ENCODE measurements at regions not wholly inside any gene's neighbourhood (a gene's known extent, or its start where the extent isn't known, plus 50 kb on each side); places are given as distances from the start of the nearest gene placed in this dataset.
"Not testable (repeated sequence)": the region's sequence is repeated elsewhere in the genome, so short reads cannot be mapped to it uniquely, and the experiment has no call there.

GRCh38 chr2:22458440-22458839 lies 926.5 kb upstream of the KLHL29 start:
- no peak overlapping the region for H3K14ac ChIP-seq (ENCODE audit: low read length)
- H3K9ac ChIP-seq (ENCODE audit: low read depth, low read length, poor library complexity), result no peak overlapping the region
- no peaks in the 10 kb centered on the region for H3K4me1 ChIP-seq (ENCODE audit: control insufficient read depth in 2 of 2, insufficient read depth in 1 of 2, low read depth in 1 of 2, low read length in 2 of 2)
- no peak overlapping the region for H2BK5ac ChIP-seq (ENCODE audit: low read length)
- no peaks in the 10 kb centered on the region for H3K79me1 ChIP-seq (ENCODE audit: low read depth, low read length)
- no peak overlapping the region for H2BK15ac ChIP-seq (ENCODE audit: low read length)
- H3K4me2 ChIP-seq (ENCODE audit: insufficient read depth, low read length, poor library complexity, severe bottlenecking), result no peak overlapping the region
- no peak for DNase-seq (ENCODE audit: low spot score)
- no peak overlapping the region for H2AFZ ChIP-seq (ENCODE audit: low read length)
- no peak overlapping the region for H3K4me3 ChIP-seq (ENCODE audit: low read length in 2 of 2)
- no peak overlapping the region for H3K27ac ChIP-seq (replicated peaks; ENCODE audit: low read length)
- H3K9me3 ChIP-seq (replicated peaks in 1 of 2; ENCODE audit: control insufficient read depth in 2 of 2, insufficient read depth in 1 of 2, low read depth in 1 of 2, low read length in 2 of 2), result no peaks in the 10 kb centered on the region
- no peak overlapping the region for H2AK5ac ChIP-seq (ENCODE audit: low read depth, low read length)
- H3K36me3 ChIP-seq (replicated peaks in 1 of 2; ENCODE audit: control insufficient read depth in 2 of 2, insufficient read depth in 2 of 2, low read length in 2 of 2), result no peaks in the 10 kb centered on the region
- no peak overlapping the region for H2BK12ac ChIP-seq (ENCODE audit: low read length)
- no peaks in the 10 kb centered on the region for H3K27me3 ChIP-seq (ENCODE audit: control insufficient read depth in 3 of 3, insufficient read depth in 3 of 3, low read depth in 1 of 3, low read length in 3 of 3)
- H2BK120ac ChIP-seq (ENCODE audit: low read depth, low read length), result no peak overlapping the region
- H4K91ac ChIP-seq (ENCODE audit: low read depth, low read length, poor library complexity), result no peak overlapping the region
- no peak overlapping the region for H3K23ac ChIP-seq (ENCODE audit: low read depth, low read length, poor library complexity)
- H4K8ac ChIP-seq (ENCODE audit: low read depth, low read length), result no peak overlapping the region
- WGBS, 2 donors (ENCODE audit: extremely low coverage in 2 of 2, insufficient read length in 2 of 2, insufficient replicate concordance in 1 of 2), result no CpG with 5 or more reads among the region's 1 CpG
- no peak overlapping the region for H3K4ac ChIP-seq (ENCODE audit: low read length)
- H3K18ac ChIP-seq (ENCODE audit: low read length), result no peak overlapping the region

GRCh38 chr2:22475103-22475502 lies 909.9 kb upstream of the KLHL29 start:
- not testable (repeated sequence) for H2BK120ac ChIP-seq (ENCODE audit: low read depth, low read length); H3K36me3 ChIP-seq (replicated peaks in 1 of 2; ENCODE audit: control insufficient read depth in 2 of 2, insufficient read depth in 2 of 2, low read length in 2 of 2); H3K79me1 ChIP-seq (ENCODE audit: low read depth, low read length); H4K8ac ChIP-seq (ENCODE audit: low read depth, low read length); H2BK5ac ChIP-seq (ENCODE audit: low read length); H4K91ac ChIP-seq (ENCODE audit: low read depth, low read length, poor library complexity); H2AFZ ChIP-seq (ENCODE audit: low read length); H2BK15ac ChIP-seq (ENCODE audit: low read length); H3K27me3 ChIP-seq (ENCODE audit: control insufficient read depth in 3 of 3, insufficient read depth in 3 of 3, low read depth in 1 of 3, low read length in 3 of 3); H2BK12ac ChIP-seq (ENCODE audit: low read length); H3K9ac ChIP-seq (ENCODE audit: low read depth, low read length, poor library complexity); H2AK5ac ChIP-seq (ENCODE audit: low read depth, low read length); H3K9me3 ChIP-seq (replicated peaks in 1 of 2; ENCODE audit: control insufficient read depth in 2 of 2, insufficient read depth in 1 of 2, low read depth in 1 of 2, low read length in 2 of 2); H3K14ac ChIP-seq (ENCODE audit: low read length); H3K4me1 ChIP-seq (ENCODE audit: control insufficient read depth in 2 of 2, insufficient read depth in 1 of 2, low read depth in 1 of 2, low read length in 2 of 2); H3K4me2 ChIP-seq (ENCODE audit: insufficient read depth, low read length, poor library complexity, severe bottlenecking); H3K18ac ChIP-seq (ENCODE audit: low read length); H3K23ac ChIP-seq (ENCODE audit: low read depth, low read length, poor library complexity); DNase-seq (ENCODE audit: low spot score); H3K4me3 ChIP-seq (ENCODE audit: low read length in 2 of 2); H3K4ac ChIP-seq (ENCODE audit: low read length); H3K27ac ChIP-seq (replicated peaks; ENCODE audit: low read length)
- WGBS, 2 donors (ENCODE audit: extremely low coverage in 2 of 2, insufficient read length in 2 of 2, insufficient replicate concordance in 1 of 2), result no CpG with 5 or more reads among the region's 4 CpGs

- no peak overlapping the region for H4K8ac ChIP-seq (ENCODE audit: low read depth, low read length)
- no peak overlapping the region for H2BK120ac ChIP-seq (ENCODE audit: low read depth, low read length)
- no peak overlapping the region for H2AFZ ChIP-seq (ENCODE audit: low read length)
- no peak overlapping the region for H3K9ac ChIP-seq (ENCODE audit: low read depth, low read length, poor library complexity)
- no peak overlapping the region for H3K14ac ChIP-seq (ENCODE audit: low read length)
- H3K79me1 ChIP-seq (ENCODE audit: low read depth, low read length), result no peaks in the 10 kb centered on the region
- no peaks in the 10 kb centered on the region for H3K27me3 ChIP-seq (ENCODE audit: control insufficient read depth in 3 of 3, insufficient read depth in 3 of 3, low read depth in 1 of 3, low read length in 3 of 3)
- H2BK12ac ChIP-seq (ENCODE audit: low read length), result no peak overlapping the region
- no peaks in the 10 kb centered on the region for H3K9me3 ChIP-seq (replicated peaks in 1 of 2; ENCODE audit: control insufficient read depth in 2 of 2, insufficient read depth in 1 of 2, low read depth in 1 of 2, low read length in 2 of 2)
- H3K23ac ChIP-seq (ENCODE audit: low read depth, low read length, poor library complexity), result no peak overlapping the region
- no peak overlapping the region for H3K4me3 ChIP-seq (ENCODE audit: low read length in 2 of 2)
- H2BK15ac ChIP-seq (ENCODE audit: low read length), result no peak overlapping the region
- no peak overlapping the region for H3K4ac ChIP-seq (ENCODE audit: low read length)
- H3K27ac ChIP-seq (replicated peaks; ENCODE audit: low read length), result no peak overlapping the region
- no peak for DNase-seq (ENCODE audit: low spot score)
- H2AK5ac ChIP-seq (ENCODE audit: low read depth, low read length), result no peak overlapping the region
- H3K18ac ChIP-seq (ENCODE audit: low read length), result no peak overlapping the region
- H2BK5ac ChIP-seq (ENCODE audit: low read length), result no peak overlapping the region
- no peaks in the 10 kb centered on the region for H3K36me3 ChIP-seq (replicated peaks in 1 of 2; ENCODE audit: control insufficient read depth in 2 of 2, insufficient read depth in 2 of 2, low read length in 2 of 2)
- H3K4me1 ChIP-seq (ENCODE audit: control insufficient read depth in 2 of 2, insufficient read depth in 1 of 2, low read depth in 1 of 2, low read length in 2 of 2), result no peaks in the 10 kb centered on the region
- no peak overlapping the region for H3K4me2 ChIP-seq (ENCODE audit: insufficient read depth, low read length, poor library complexity, severe bottlenecking)
- WGBS, 2 donors (ENCODE audit: extremely low coverage in 2 of 2, insufficient read length in 2 of 2, insufficient replicate concordance in 1 of 2), result no CpG with 5 or more reads among the region's 3 CpGs
- no peak overlapping the region for H4K91ac ChIP-seq (ENCODE audit: low read depth, low read length, poor library complexity)
These were observed 906.6 kb upstream of the KLHL29 start for GRCh38 chr2:22478329-22478728.

- Histone ChIP-seq H2BK5ac (ENCODE audit: low read length) (no peak overlapping the region), H3K23ac (ENCODE audit: low read depth, low read length, poor library complexity) (no peak overlapping the region), H2BK120ac (ENCODE audit: low read depth, low read length) (no peak overlapping the region), H2BK15ac (ENCODE audit: low read length) (no peak overlapping the region), H3K14ac (ENCODE audit: low read length) (no peak overlapping the region), H3K36me3 (replicated peaks in 1 of 2; ENCODE audit: control insufficient read depth in 2 of 2, insufficient read depth in 2 of 2, low read length in 2 of 2) (no peaks in the 10 kb centered on the region), H3K4me2 (ENCODE audit: insufficient read depth, low read length, poor library complexity, severe bottlenecking) (no peak overlapping the region), H3K79me1 (ENCODE audit: low read depth, low read length) (no peaks in the 10 kb centered on the region), H3K4me3 (ENCODE audit: low read length in 2 of 2) (no peak overlapping the region), H3K18ac (ENCODE audit: low read length) (no peak overlapping the region), H2AFZ (ENCODE audit: low read length) (no peak overlapping the region), H3K9me3 (replicated peaks in 1 of 2; ENCODE audit: control insufficient read depth in 2 of 2, insufficient read depth in 1 of 2, low read depth in 1 of 2, low read length in 2 of 2) (no peaks in the 10 kb centered on the region), H3K9ac (ENCODE audit: low read depth, low read length, poor library complexity) (no peak overlapping the region), H3K4ac (ENCODE audit: low read length) (no peak overlapping the region), H3K4me1 (ENCODE audit: control insufficient read depth in 2 of 2, insufficient read depth in 1 of 2, low read depth in 1 of 2, low read length in 2 of 2) (peaks cover 0 to 3% of the 10 kb centered on the region in 2 donors), H4K8ac (ENCODE audit: low read depth, low read length) (no peak overlapping the region), H2BK12ac (ENCODE audit: low read length) (no peak overlapping the region), H3K27ac (replicated peaks; ENCODE audit: low read length) (no peak overlapping the region), H3K27me3 (ENCODE audit: control insufficient read depth in 3 of 3, insufficient read depth in 3 of 3, low read depth in 1 of 3, low read length in 3 of 3) (no peaks in the 10 kb centered on the region), H4K91ac (ENCODE audit: low read depth, low read length, poor library complexity) (no peak overlapping the region), H2AK5ac (ENCODE audit: low read depth, low read length) (no peak overlapping the region)
- no peak for DNase-seq (ENCODE audit: low spot score)
- WGBS, 2 donors (ENCODE audit: extremely low coverage in 2 of 2, insufficient read length in 2 of 2, insufficient replicate concordance in 1 of 2), result no CpG with 5 or more reads among the region's 6 CpGs
These were observed 903.3 kb upstream of the KLHL29 start for GRCh38 chr2:22481486-22482259.
